Osteoblast (primary cell): ENCODE measurements at regions not wholly inside any gene's neighbourhood (a gene's known extent, or its start where the extent isn't known, plus 50 kb on each side); places are given as distances from the start of the nearest gene placed in this dataset.
A peak's percentile ranks its signal among the peaks of the same experiment; 100 is the strongest.

Source experiments
- DNase-seq: peaks from one replicate; pipeline ENCODE4 v3.0.0; 2011; ENCODE audit warnings: low spot score, mixed read lengths; ENCODE audit not compliant: insufficient read length; ENCODE audit errors: missing footprints
- H2AFZ ChIP-seq: 2 replicates; pipeline ENCODE4 v1.6.0; 2011; ENCODE audit warnings: mild to moderate bottlenecking, low read length
- H3K27ac ChIP-seq: 2 replicates; pipeline ENCODE4 v1.5.1; 2011; ENCODE audit warnings: mild to moderate bottlenecking, low read depth, low read length, moderate library complexity
- H3K27me3 ChIP-seq: 2 replicates; pipeline ENCODE4 v1.6.0; 2012; ENCODE audit warnings: mild to moderate bottlenecking, control low read depth, inconsistent platforms, low read length, moderate library complexity; ENCODE audit not compliant: insufficient read depth
- H3K36me3 ChIP-seq: 2 replicates; pipeline ENCODE4 v1.5.1; 2011; ENCODE audit warnings: mild to moderate bottlenecking, low read length, control low read depth, moderate library complexity; ENCODE audit not compliant: insufficient read depth
- H3K4me1 ChIP-seq: 2 replicates; pipeline ENCODE4 v1.5.1; 2011; ENCODE audit warnings: mild to moderate bottlenecking, low read length, control low read depth, moderate library complexity; ENCODE audit not compliant: insufficient read depth
- H3K4me2 ChIP-seq: 2 replicates; pipeline ENCODE4 v1.6.0; 2011; ENCODE audit warnings: mild to moderate bottlenecking, low read length; ENCODE audit not compliant: insufficient read depth
- H3K4me3 ChIP-seq: fragments of 200-600 bp; sonication (generic); 3 replicates; pipeline ENCODE4 v1.5.1; 2012; ENCODE audit warnings: mild to moderate bottlenecking, low read length, inconsistent platforms; ENCODE audit not compliant: insufficient read depth
- H3K79me2 ChIP-seq: 2 replicates; pipeline ENCODE4 v1.6.0; 2012; ENCODE audit warnings: mild to moderate bottlenecking, low read length, control low read depth, inconsistent platforms; ENCODE audit not compliant: insufficient read depth
- H3K9me3 ChIP-seq: 2 replicates; pipeline ENCODE4 v1.5.1; 2011; ENCODE audit warnings: low read depth, low read length, control low read depth
- H4K20me1 ChIP-seq: 2 replicates; pipeline ENCODE4 v1.6.0; 2012; ENCODE audit warnings: mild to moderate bottlenecking, low read length, control low read depth; ENCODE audit not compliant: insufficient read depth
- TF ChIP-seq, protein P1 (sequence below): IDR thresholded peaks from 2 replicates; pipeline ENCODE4 v1.5.1; 2011; ENCODE audit warnings: mild to moderate bottlenecking, low read depth, low read length, moderate library complexity; ENCODE audit errors: extremely low read depth

GRCh38 chr6:157757430-157758403 lies 65.3 kb upstream of the SNX9 start:
- Histone ChIP-seq H4K20me1 (no peaks in the 10 kb centered on the region), H3K27ac (peak overlapping the region; percentile 63), H3K4me2 (no peak overlapping the region), H3K4me3 (no peak overlapping the region), H2AFZ (peak overlapping the region; percentile 81), H3K27me3 (peaks cover 6% of the 10 kb centered on the region), H3K36me3 (no peaks in the 10 kb centered on the region), H3K4me1 (peaks cover 31% of the 10 kb centered on the region), H3K79me2 (no peaks in the 10 kb centered on the region), H3K9me3 (no peaks in the 10 kb centered on the region)
- TF ChIP-seq, protein P1, sequence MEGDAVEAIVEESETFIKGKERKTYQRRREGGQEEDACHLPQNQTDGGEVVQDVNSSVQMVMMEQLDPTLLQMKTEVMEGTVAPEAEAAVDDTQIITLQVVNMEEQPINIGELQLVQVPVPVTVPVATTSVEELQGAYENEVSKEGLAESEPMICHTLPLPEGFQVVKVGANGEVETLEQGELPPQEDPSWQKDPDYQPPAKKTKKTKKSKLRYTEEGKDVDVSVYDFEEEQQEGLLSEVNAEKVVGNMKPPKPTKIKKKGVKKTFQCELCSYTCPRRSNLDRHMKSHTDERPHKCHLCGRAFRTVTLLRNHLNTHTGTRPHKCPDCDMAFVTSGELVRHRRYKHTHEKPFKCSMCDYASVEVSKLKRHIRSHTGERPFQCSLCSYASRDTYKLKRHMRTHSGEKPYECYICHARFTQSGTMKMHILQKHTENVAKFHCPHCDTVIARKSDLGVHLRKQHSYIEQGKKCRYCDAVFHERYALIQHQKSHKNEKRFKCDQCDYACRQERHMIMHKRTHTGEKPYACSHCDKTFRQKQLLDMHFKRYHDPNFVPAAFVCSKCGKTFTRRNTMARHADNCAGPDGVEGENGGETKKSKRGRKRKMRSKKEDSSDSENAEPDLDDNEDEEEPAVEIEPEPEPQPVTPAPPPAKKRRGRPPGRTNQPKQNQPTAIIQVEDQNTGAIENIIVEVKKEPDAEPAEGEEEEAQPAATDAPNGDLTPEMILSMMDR = no peak
- no peak for DNase-seq

DNA sequence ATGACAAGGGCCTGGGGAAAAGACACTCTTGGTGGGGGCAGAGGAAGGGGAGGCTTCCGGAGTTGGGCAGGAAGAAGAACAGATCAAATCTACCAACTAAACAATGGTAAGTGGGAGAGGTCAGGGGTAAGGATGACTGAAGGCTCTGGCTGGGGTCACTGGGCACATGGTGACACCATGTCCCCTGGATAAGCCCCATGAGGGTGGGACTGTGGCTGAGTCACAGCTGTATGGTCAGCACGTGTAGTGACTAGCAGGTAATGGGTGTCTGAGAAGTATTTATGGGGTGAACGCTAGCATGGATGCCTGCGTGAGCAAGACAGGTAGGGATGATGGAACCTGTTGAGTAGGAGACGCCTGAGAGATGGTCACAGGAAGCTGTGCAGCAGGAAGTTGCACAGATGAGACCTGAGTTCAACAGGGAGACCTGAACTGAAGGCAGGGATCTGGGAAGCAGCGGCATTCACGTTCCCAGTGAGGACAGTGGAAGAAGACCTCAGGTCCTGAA lies 64.5 kb upstream of the SNX9 start:
- no peak overlapping the region for H2AFZ ChIP-seq

DNA sequence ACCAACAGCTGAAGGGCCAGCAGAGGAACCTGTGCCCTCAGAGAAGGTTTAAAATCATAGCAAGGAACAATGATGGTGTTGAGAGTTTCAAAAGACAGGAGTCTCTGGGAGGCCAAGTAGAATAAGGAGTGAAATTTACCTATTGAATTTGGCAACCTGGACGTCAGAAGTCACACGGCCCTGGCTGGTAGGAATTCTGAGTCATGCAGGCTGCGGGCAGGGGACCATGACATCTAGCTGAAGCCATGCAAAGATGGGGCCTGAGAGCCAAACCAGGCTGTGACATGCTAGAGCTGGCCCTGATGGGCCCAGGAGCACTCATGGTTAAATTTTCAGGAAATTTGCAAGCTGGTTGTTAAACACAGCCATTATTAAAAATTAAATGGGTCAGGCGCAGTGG lies 64.0 kb upstream of the SNX9 start:
- H4K20me1 ChIP-seq = no peaks in the 10 kb centered on the region
- peaks cover 44% of the 10 kb centered on the region for H3K4me1 ChIP-seq
- H3K27me3 ChIP-seq = peaks cover 4% of the 10 kb centered on the region
- H3K79me2 ChIP-seq = no peaks in the 10 kb centered on the region
- H3K4me3 ChIP-seq = no peak overlapping the region
- H2AFZ ChIP-seq = no peak overlapping the region
- no peak for DNase-seq
- H3K9me3 ChIP-seq = no peaks in the 10 kb centered on the region
- H3K36me3 ChIP-seq = no peaks in the 10 kb centered on the region
- H3K27ac ChIP-seq = no peak overlapping the region
- H3K4me2 ChIP-seq = no peak overlapping the region
- TF ChIP-seq, protein P1 = no peak

More for the DNA sequence above, 64.5 kb upstream of the SNX9 start:
- Histone ChIP-seq H3K27ac (no peak overlapping the region), H3K4me2 (no peak overlapping the region), H3K4me1 (peaks cover 39% of the 10 kb centered on the region), H3K9me3 (no peaks in the 10 kb centered on the region), H3K27me3 (peaks cover 6% of the 10 kb centered on the region), H3K36me3 (no peaks in the 10 kb centered on the region), H3K79me2 (no peaks in the 10 kb centered on the region), H4K20me1 (no peaks in the 10 kb centered on the region), H3K4me3 (no peak overlapping the region)
- TF ChIP-seq, protein P1 = no peak
- DNase-seq = no peak

GRCh38 chr6:157760137-157760536 lies 62.9 kb upstream of the SNX9 start:
- Histone ChIP-seq H3K4me3 (no peak overlapping the region), H3K36me3 (no peaks in the 10 kb centered on the region), H3K4me1 (peaks cover 49% of the 10 kb centered on the region), H4K20me1 (no peaks in the 10 kb centered on the region), H3K79me2 (no peaks in the 10 kb centered on the region), H3K27me3 (no peaks in the 10 kb centered on the region), H3K4me2 (peak overlapping the region; percentile 85), H2AFZ (peak overlapping the region; percentile 12), H3K9me3 (no peaks in the 10 kb centered on the region), H3K27ac (peak overlapping the region; percentile 91)
- TF ChIP-seq, protein P1 = no peak
- no peak for DNase-seq
